ENCODE measurements at regions not wholly inside any gene's neighbourhood (a gene's known extent, or its start where the extent isn't known, plus 50 kb on each side); places are given as distances from the start of the nearest gene placed in this dataset.

- TF ChIP-seq, protein P1, sequence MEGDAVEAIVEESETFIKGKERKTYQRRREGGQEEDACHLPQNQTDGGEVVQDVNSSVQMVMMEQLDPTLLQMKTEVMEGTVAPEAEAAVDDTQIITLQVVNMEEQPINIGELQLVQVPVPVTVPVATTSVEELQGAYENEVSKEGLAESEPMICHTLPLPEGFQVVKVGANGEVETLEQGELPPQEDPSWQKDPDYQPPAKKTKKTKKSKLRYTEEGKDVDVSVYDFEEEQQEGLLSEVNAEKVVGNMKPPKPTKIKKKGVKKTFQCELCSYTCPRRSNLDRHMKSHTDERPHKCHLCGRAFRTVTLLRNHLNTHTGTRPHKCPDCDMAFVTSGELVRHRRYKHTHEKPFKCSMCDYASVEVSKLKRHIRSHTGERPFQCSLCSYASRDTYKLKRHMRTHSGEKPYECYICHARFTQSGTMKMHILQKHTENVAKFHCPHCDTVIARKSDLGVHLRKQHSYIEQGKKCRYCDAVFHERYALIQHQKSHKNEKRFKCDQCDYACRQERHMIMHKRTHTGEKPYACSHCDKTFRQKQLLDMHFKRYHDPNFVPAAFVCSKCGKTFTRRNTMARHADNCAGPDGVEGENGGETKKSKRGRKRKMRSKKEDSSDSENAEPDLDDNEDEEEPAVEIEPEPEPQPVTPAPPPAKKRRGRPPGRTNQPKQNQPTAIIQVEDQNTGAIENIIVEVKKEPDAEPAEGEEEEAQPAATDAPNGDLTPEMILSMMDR (IDR thresholded peaks at IDR 0.05): no peak
- no peak for TF ChIP-seq POLR2A (IDR thresholded peaks at IDR 0.05)
These were observed 194.6 kb downstream of the CSNK1G3 start for GRCh38 chr5:123706531-123706930.

Data from right lobe of liver (tissue), 4 donors.